Peyer's patch (tissue), 4 donors: ENCODE measurements at regions not wholly inside any gene's neighbourhood (a gene's known extent, or its start where the extent isn't known, plus 50 kb on each side); places are given as distances from the start of the nearest gene placed in this dataset.

Experiments
- DNase-seq, 3 donors: peaks; one replicate each; pipeline ENCODE4 v3.0.0-alpha.2; 2017 to 2019
- H3K27ac ChIP-seq, 4 donors: fragments of 200-600 bp; sonication (generic); one replicate each; pipeline ENCODE4 v1.5.1; 2016 to 2019
- H3K27me3 ChIP-seq, 2 donors: fragments of 200-600 bp; sonication (generic); one replicate each; pipeline ENCODE4 v1.5.1; 2019
- H3K36me3 ChIP-seq, 3 donors: fragments of 200-600 bp; sonication (generic); one replicate each; pipeline ENCODE4 v1.5.1; 2016 to 2019
- H3K4me1 ChIP-seq, 4 donors: fragments of 200-600 bp; sonication (generic); one replicate each; pipeline ENCODE4 v1.5.1; 2016 to 2019
- H3K4me3 ChIP-seq, 4 donors: fragments of 200-600 bp; sonication (generic); 1 replicate in 3 of 4; 2 replicates in 1 of 4; pipeline ENCODE4 v1.5.1; 2016 to 2019; ENCODE audit warnings: mild to moderate bottlenecking in 1 of 4
- H3K9me3 ChIP-seq, 4 donors: fragments of 200-600 bp; sonication (generic); one replicate each; pipeline ENCODE4 v1.5.1; 2016 to 2019; ENCODE audit warnings: mild to moderate bottlenecking in 1 of 4
- POLR2A ChIP-seq, 2 donors: fragments of 450-650 bp; IDR thresholded peaks; one replicate each; pipeline ENCODE4 v1.5.1; 2017; ENCODE audit warnings: antibody characterized with exemption in 2 of 2, mild to moderate bottlenecking in 2 of 2, moderate library complexity in 2 of 2
- TF ChIP-seq, protein P1 (sequence below), 6 experiments: fragments of 450-650 bp in 4 of 6; fragments of 200-600 bp in 2 of 6; sonication (generic) in 1 of 6; IDR thresholded peaks; one replicate each; pipeline ENCODE4 v1.5.1; 2017 to 2019; ENCODE audit warnings: antibody characterized with exemption in 6 of 6, mild to moderate bottlenecking in 3 of 6, moderate library complexity in 1 of 6

DNA sequence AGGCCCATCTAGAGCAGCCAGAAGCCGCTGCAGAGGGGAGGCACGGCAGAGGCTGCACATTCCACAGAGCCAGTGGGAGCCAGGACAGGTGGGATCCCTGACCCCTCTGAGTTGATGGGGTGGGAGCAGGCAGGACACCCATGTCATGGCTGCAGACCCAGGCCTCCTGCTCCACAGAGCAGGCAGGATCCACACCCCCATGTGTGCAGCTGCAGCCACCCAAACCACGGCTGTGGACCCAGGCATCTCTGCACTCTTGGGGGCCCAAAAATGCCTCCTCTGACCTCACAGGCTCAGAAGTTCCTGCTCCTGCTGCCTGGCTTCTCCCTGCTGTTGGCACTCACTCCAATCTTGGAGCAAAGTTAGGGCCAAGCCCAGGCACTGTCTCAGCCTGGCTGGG is 112.3 kb upstream of the TMEM18 start:
- no peak overlapping the region for H3K27ac ChIP-seq
- H3K36me3 ChIP-seq, result no peaks in the 10 kb centered on the region
- no peak overlapping the region for H3K4me3 ChIP-seq
- TF ChIP-seq POLR2A (IDR thresholded peaks at IDR 0.05), result no peak
- TF ChIP-seq, protein P1, sequence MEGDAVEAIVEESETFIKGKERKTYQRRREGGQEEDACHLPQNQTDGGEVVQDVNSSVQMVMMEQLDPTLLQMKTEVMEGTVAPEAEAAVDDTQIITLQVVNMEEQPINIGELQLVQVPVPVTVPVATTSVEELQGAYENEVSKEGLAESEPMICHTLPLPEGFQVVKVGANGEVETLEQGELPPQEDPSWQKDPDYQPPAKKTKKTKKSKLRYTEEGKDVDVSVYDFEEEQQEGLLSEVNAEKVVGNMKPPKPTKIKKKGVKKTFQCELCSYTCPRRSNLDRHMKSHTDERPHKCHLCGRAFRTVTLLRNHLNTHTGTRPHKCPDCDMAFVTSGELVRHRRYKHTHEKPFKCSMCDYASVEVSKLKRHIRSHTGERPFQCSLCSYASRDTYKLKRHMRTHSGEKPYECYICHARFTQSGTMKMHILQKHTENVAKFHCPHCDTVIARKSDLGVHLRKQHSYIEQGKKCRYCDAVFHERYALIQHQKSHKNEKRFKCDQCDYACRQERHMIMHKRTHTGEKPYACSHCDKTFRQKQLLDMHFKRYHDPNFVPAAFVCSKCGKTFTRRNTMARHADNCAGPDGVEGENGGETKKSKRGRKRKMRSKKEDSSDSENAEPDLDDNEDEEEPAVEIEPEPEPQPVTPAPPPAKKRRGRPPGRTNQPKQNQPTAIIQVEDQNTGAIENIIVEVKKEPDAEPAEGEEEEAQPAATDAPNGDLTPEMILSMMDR (IDR thresholded peaks at IDR 0.05), result no peak
- no peak for DNase-seq
- no peaks in the 10 kb centered on the region for H3K27me3 ChIP-seq
- no peaks in the 10 kb centered on the region for H3K9me3 ChIP-seq
- H3K4me1 ChIP-seq, result no peaks in the 10 kb centered on the region

DNA sequence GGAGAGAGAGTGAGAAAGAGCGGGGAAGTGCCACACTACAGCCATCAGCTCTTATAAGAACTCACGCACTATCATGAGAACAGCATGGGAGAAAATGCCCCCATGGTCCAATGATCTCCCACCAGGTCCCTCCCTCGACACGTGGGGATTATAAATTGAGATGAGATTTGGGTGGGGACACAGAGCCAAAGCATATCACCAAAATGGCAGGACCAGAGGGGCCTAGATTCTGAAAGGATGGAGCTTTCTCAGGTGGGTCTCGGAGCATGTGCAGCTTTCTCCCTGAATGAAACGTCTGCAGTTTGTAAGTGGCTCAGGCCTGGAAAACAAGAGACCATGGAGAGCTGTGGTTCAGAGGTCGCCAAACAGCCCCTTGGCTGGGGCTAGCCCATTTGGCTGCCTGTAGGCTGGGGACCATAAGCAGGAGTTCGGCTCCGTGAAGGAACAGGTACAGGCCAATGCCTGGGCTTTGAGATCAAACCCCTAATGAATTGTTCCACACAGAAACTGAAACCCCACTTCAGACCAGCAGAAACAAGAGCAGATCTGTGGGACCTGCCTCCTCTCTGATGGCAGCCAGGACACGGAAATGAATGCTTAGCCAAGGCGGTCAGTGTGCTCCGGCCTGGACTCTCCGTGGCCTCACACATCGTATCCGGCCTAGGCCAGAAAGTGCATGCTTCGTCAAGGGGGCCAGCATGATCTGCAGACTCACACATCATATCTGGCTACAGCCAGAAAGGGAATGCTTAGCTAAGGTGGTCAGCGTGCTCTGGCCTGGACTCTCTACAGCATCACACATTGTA is 111.2 kb upstream of the TMEM18 start:
- Histone ChIP-seq H3K27ac (no peak overlapping the region), H3K36me3 (no peaks in the 10 kb centered on the region), H3K4me1 (no peaks in the 10 kb centered on the region), H3K27me3 (no peaks in the 10 kb centered on the region), H3K4me3 (no peak overlapping the region), H3K9me3 (no peaks in the 10 kb centered on the region)
- TF ChIP-seq POLR2A (IDR thresholded peaks at IDR 0.05), result no peak
- TF ChIP-seq, protein P1 (IDR thresholded peaks at IDR 0.05), result no peak
- no peak for DNase-seq

DNA sequence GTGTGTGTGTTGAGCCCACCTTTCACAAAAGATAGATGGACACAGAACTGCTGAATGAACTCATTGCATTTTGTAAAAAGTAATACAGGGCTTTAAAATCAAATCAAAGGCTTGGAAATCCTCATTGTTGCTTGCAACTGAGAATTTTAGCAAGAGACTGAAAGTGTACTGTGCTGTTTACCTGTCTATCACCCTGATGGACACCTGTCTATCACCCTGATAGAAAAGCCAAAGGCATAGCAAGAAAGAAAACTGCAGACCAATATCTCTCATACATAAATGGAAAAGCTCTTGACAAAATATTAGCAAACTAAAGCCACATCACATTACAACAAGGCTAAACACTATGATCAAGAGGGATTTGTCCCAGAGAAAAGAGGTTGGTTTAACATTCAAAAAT is 107.5 kb upstream of the TMEM18 start:
- no peaks in the 10 kb centered on the region for H3K9me3 ChIP-seq
- no peaks in the 10 kb centered on the region for H3K36me3 ChIP-seq
- no peak for DNase-seq
- no peaks in the 10 kb centered on the region for H3K27me3 ChIP-seq
- no peak overlapping the region for H3K4me3 ChIP-seq
- TF ChIP-seq, protein P1 (IDR thresholded peaks at IDR 0.05), result no peak
- no peak for TF ChIP-seq POLR2A (IDR thresholded peaks at IDR 0.05)
- H3K27ac ChIP-seq, result no peak overlapping the region
- no peaks in the 10 kb centered on the region for H3K4me1 ChIP-seq

DNA sequence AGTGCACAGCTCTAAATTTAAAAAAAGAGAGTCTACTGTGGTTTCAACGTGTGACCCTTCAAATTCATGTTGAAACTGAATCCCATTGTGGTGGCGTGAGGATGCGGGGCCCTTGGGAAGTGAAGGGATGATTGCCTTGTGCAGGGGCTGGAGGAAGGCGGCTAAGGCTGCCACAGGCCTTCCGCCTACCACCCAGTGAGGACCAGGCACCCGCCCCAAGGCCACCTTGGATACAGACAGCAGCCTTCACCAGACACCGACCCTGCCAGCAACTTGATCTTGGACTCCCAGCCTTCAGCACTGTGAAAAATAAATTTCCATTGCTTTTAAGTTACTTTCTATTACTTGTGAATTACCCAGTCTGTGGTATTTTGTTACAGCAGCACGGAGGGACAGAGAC is 103.4 kb upstream of the TMEM18 start:
- Histone ChIP-seq H3K27ac (no peak overlapping the region), H3K4me1 (no peaks in the 10 kb centered on the region), H3K36me3 (no peaks in the 10 kb centered on the region), H3K27me3 (no peaks in the 10 kb centered on the region), H3K9me3 (no peaks in the 10 kb centered on the region), H3K4me3 (no peak overlapping the region)
- DNase-seq, result no peak
- TF ChIP-seq, protein P1 (IDR thresholded peaks at IDR 0.05), result no peak
- no peak for TF ChIP-seq POLR2A (IDR thresholded peaks at IDR 0.05)

- no peak for DNase-seq
- no peak for TF ChIP-seq POLR2A (IDR thresholded peaks at IDR 0.05)
- no peaks in the 10 kb centered on the region for H3K27me3 ChIP-seq
These were observed 102.8 kb upstream of the TMEM18 start for GRCh38 chr2:780002-780401.

GRCh38 chr2:778731-779350 is 101.6 kb upstream of the TMEM18 start:
- no peaks in the 10 kb centered on the region for H3K27me3 ChIP-seq
- no peaks in the 10 kb centered on the region for H3K9me3 ChIP-seq
- no peak for DNase-seq
- no peak overlapping the region for H3K27ac ChIP-seq
- TF ChIP-seq, protein P1 (IDR thresholded peaks at IDR 0.05), result no peak
- no peak for TF ChIP-seq POLR2A (IDR thresholded peaks at IDR 0.05)
- H3K4me3 ChIP-seq, result no peak overlapping the region
- H3K36me3 ChIP-seq, result no peaks in the 10 kb centered on the region
- H3K4me1 ChIP-seq, result no peaks in the 10 kb centered on the region

More at GRCh38 chr2:780002-780401, 102.8 kb upstream of the TMEM18 start:
- H3K4me1 ChIP-seq, result no peaks in the 10 kb centered on the region
- H3K9me3 ChIP-seq, result no peaks in the 10 kb centered on the region
- H3K36me3 ChIP-seq, result no peaks in the 10 kb centered on the region
- no peak overlapping the region for H3K4me3 ChIP-seq
- no peak overlapping the region for H3K27ac ChIP-seq
